OCI-LY7 (cell line): ENCODE measurements at regions not wholly inside any gene's neighbourhood (a gene's known extent, or its start where the extent isn't known, plus 50 kb on each side); places are given as distances from the start of the nearest gene placed in this dataset.

ENCODE experiments used
- CTCF ChIP-seq: fragments of 200-600 bp; sonication (generic); conservative IDR thresholded peaks from 2 replicates; pipeline ENCODE4 v1.5.1; 2014; ENCODE audit warnings: mild to moderate bottlenecking, antibody characterized with exemption, low read length, moderate library complexity, mixed read lengths
- EZH2phosphoT487 ChIP-seq: fragments of 200-600 bp; sonication (generic); IDR thresholded peaks from 2 replicates; pipeline ENCODE4 v1.6.1; 2018; ENCODE audit warnings: low read depth, borderline replicate concordance, mild to moderate bottlenecking, mixed run types, antibody characterized with exemption, low read length, moderate library complexity, mixed read lengths

DNA sequence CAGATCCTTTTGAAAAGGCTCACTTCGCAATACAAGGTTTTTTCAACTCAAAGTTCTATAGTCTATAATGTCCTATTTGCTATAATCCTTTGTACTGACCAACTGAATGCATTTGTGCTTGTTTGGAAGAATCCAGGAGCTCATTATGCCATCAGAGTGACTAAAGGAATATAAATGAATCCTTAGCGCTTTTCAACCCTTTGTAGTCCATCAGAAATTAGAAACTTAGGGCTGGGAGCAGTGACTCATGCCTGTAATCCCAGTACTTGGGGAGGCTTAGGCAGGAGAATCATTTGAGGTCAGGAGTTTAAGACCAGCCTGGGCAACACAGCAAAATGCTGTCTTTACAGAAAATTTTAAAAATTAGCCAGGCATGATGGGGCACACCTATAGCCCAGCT, 330.2 kb upstream of the CHAC2 start:
- TF ChIP-seq EZH2phosphoT487 (no peak), CTCF (no peak)
